ENCODE measurements at regions not wholly inside any gene's neighbourhood (a gene's known extent, or its start where the extent isn't known, plus 50 kb on each side); places are given as distances from the start of the nearest gene placed in this dataset.

DNA sequence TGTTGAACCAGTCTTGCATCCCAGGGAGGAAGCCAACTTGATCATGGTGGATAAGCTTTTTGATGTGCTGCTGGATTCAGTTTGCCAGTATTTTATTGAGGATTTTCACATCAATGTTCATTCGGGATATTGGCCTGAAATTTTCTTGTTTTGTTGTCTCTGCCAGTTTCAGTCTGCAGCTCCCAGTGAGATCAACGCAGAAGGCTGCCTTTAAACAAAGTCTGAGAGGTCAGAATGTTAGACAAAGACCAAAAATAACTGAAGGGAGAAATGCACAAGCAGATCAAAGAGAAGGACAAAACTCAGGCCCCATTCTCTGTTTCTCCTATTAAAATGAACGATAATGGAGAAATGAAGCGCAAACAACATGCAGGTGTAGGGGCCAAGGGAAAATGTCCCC, 170.4 kb downstream of the NHLRC3 start:
- TF ChIP-seq, protein P1, sequence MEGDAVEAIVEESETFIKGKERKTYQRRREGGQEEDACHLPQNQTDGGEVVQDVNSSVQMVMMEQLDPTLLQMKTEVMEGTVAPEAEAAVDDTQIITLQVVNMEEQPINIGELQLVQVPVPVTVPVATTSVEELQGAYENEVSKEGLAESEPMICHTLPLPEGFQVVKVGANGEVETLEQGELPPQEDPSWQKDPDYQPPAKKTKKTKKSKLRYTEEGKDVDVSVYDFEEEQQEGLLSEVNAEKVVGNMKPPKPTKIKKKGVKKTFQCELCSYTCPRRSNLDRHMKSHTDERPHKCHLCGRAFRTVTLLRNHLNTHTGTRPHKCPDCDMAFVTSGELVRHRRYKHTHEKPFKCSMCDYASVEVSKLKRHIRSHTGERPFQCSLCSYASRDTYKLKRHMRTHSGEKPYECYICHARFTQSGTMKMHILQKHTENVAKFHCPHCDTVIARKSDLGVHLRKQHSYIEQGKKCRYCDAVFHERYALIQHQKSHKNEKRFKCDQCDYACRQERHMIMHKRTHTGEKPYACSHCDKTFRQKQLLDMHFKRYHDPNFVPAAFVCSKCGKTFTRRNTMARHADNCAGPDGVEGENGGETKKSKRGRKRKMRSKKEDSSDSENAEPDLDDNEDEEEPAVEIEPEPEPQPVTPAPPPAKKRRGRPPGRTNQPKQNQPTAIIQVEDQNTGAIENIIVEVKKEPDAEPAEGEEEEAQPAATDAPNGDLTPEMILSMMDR (IDR thresholded peaks at IDR 0.05) = no peak
- no peak for TF ChIP-seq ZFX (IDR thresholded peaks at IDR 0.05; ENCODE audit: borderline replicate concordance)
